H54 (cell line): ENCODE measurements at regions not wholly inside any gene's neighbourhood (a gene's known extent, or its start where the extent isn't known, plus 50 kb on each side); places are given as distances from the start of the nearest gene placed in this dataset.

Source experiments
- DNase-seq: peaks from one replicate; pipeline ENCODE4 v3.0.0; 2011; ENCODE audit warnings: low spot score, mixed read lengths; ENCODE audit not compliant: insufficient read length
- FAIRE-seq: peaks from 3 replicates; lab custom pipeline; 2011; peaks lifted over from hg19 to GRCh38; lab: Jason Lieb, UNC
- POLR2A ChIP-seq: IDR thresholded peaks from 2 replicates; pipeline ENCODE4 v1.6.1; 2011; ENCODE audit warnings: low read depth, mild to moderate bottlenecking, low read length

DNA sequence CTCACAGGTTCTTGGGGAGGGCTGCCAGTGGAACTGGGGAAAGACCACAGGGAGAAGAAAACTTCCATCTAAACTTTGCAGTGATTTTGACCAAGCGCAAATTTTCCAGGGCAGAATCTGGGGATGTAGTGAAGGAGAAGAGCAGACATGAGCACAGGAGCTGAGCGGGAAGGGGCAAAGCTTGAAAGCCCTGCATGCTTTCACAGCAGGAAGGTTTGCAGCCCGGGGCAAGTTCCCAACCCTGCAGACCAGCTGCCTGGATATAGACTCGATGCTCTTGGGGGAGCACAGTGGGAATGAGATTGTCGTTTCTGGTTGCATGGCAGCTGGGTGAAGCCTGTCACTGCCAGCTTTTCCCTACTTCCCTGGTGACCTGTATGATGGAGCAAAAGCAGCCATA lies 276.8 kb upstream of the RORB start:
- FAIRE-seq (no peak), DNase-seq (no peak)

DNA sequence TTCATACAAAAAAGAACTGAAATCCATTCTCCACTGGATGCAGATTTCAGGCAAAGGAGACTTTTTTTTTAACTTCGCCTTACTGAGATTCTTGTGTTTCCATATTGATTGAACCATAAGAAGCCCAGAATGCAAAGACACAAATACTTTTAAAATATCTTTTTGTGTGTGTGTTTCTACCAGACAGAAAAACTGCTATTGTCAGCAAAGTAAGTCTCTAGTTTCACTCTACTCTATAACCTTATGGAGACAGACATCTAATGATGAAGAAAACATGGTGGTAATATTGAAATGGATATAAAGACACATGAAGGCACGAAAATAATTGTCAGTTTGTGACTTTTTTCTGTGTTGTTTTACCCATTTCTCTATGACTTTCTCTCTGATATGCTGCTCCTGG lies 260.3 kb upstream of the RORB start:
- FAIRE-seq (no peak), DNase-seq (no peak)
- no peak for TF ChIP-seq POLR2A

More for the DNA sequence above, 276.8 kb upstream of the RORB start:
- no peak for TF ChIP-seq POLR2A

DNA sequence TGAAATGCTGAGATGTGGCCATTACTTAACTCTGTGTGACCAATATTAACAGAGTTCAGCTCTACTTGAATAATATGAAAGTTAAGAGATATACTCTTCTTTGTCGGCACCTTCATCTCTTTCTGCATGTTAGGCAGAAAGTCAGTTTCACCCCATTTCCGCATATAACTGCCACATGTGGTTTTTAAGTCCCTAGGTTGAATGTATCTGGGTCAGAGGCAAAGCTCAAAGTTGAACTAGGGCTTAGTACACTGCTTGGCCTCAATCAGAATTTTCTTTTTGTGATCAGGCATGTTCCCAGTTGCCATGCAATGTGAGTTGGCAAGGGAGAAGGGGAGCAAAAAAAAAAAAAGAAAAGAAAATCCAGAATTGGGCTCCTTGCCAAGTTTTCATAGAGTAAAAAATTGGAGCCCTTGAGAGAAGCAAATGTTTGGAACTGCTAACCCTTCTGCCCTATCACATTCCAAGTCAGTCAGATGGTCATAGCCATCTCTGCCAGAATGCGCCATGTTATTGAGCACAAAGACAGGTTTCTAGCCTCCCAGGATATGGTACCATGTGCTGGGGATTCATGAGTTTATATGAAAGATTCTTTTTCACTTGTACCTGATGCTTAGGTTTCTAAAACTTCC lies 251.2 kb upstream of the RORB start:
- no peak for FAIRE-seq
- DNase-seq, result no peak
- no peak for TF ChIP-seq POLR2A

DNA sequence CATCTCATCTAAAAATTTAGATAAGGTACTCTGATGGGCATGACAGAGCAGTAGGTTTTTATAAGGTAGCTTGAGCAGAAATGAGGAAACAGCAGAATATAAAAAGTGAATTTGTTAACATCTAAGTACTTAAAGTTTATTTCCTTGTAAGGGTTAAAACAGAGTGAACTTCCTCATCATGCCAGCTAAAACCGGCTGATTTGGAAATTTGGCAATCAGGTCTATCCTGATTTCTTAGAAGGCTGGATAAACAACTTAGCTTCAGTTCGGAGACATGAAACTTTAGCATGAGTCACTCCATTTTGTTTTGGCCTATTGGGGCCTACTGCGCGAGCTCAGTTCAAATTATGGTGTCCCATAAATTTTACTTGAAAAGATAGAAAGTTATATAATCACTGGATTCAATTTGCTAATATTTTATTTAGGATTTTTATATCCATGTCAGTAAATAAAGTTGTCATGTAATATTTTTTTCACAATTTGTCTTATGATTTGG lies 241.6 kb upstream of the RORB start:
- FAIRE-seq (no peak), DNase-seq (no peak)
- TF ChIP-seq POLR2A, result no peak

DNA sequence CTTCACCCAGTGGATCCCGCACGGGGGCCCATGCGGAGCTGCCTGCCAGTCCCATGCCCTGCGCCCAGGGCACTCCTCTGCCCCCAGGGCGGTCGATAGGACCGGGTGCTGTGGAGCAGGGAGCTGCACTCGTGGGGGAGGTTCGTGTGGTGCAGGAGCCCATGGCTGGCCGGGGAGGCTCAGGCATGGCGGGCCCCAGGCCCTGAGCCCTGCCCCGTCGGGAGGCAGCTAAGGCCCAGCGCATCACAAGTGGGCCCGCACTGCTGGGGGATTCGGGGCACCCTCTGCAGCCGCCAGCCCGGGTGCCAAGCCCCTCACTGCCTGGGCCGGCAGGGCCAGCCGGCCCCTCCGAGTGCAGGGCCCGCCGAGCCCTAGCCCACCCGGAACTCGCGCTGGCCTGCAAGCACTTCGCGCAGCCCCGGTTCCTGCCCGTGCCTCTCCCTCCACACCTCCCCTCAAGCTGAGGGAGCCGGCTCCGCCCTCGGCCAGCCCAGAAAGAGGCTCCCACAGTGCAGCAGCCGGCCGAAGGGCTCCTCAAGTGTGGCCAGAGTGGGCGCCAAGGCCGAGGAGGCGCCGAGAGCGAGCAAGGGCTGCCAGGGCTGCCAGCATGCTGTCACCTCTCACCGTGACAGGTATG lies 221.1 kb upstream of the RORB start:
- no peak for DNase-seq
- no peak for FAIRE-seq
- TF ChIP-seq POLR2A, result no peak

DNA sequence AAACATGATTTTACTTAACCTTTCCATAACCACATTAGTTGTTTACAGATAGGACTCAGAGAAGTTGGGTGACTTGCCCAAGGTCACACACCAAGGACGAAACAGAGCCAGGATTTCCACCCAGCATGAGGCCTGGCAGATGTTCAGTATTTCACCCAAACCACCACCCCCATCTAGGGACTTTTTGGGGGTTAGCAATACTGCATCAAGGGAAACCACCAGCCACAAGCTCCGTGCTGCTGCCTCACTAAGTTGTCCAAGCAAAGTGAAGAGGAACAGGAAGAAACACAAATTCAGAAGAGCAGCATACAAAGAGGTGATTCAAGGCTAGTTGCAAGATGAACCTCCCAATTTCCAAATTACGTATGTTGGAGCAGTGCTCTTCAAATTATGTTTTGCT lies 219.6 kb upstream of the RORB start:
- no peak for FAIRE-seq
- TF ChIP-seq POLR2A, result no peak
- no peak for DNase-seq

DNA sequence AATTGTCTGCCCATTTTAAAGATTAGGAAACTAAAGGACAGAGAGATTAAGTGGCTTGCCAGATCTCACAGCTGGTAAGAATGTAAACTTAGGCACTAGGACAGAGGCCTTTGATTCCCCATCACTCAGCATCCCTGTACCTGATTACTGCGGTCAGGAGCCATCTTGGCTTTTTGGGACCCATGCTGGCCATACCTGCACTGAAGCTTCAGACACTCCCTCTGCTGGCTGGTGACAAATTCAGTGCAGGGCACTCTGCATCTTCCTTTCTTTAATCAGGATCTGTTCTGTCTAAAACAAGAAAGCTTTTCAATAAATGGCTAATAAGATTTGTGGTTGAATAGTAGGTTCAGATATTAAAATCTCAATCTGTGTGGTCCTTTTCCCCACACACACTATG lies 215.5 kb upstream of the RORB start:
- FAIRE-seq (no peak), DNase-seq (no peak)
- TF ChIP-seq POLR2A, result no peak

DNA sequence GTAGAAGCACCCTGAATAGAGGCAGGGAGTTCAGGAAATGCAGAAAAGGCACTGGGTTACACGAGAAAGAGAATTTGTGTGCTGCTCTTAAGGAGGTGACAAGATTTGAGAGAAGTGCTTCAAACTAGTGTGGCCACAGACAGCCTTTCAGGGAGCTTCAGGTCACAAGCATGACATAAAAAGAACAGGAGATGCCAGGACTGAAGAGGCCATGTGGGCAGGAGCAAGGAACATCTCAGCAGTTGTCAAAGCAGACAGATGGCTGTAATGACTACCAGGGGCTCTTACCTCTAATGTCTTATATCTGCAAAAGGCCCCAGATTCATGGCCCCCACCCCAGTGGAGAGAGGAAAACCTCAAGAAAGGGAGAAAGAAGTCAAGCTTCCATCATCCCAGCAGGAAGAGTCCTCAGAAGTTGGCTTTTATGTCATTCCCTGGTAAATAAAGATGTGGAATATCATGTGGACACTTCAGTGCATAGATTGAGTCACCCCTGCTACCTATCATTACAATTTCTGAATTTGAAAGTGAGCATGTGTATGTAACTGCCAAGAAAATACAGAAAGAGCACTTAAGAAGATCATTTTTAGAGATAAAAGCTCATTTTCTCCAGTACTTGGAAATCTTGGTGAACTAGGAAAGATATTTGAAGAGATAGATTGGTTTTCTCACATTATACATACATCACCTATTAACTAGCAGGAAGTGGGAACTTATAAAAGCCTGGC lies 214.4 kb upstream of the RORB start:
- FAIRE-seq (no peak), DNase-seq (no peak)
- no peak for TF ChIP-seq POLR2A

DNA sequence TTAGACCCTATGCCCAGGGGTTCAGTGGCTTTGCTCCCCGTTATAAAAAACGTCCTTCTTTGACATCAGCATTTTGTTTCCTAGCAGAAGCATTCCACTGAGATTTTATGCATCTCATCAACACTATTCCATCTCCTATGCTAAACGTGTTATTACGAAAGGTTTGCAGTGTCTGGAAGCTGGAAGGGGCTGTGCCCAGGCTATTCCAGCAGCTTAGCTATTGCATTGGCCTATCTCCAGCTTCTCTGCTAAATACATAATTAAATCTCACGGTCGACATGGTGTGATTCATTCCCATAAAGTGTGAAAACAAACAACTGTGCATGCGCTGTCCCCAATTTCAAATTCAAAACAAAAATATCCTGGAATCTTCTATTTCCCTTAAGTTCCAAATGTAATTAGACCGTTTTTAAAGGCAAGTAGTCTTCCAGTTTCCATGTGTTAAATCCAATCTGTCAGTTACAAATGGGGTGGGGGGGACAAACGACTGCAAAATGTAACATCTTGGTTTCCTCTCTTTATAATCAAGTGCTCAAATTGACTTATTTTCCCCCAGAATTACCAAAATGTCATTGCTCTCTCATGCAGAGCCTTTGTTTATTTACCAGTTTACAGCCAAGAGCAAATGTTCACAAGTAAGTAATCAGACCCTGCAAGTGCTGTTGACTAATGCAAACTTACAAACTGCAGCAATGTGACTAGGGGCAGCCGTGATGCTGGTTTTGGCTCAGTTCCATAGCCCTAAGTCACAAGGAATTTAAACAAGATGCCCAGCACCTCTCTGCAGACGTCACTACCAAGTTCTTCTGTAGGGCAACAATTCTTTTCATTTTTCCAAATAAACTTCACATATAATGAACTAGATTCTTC lies 212.3 kb upstream of the RORB start:
- DNase-seq, result no peak

DNA sequence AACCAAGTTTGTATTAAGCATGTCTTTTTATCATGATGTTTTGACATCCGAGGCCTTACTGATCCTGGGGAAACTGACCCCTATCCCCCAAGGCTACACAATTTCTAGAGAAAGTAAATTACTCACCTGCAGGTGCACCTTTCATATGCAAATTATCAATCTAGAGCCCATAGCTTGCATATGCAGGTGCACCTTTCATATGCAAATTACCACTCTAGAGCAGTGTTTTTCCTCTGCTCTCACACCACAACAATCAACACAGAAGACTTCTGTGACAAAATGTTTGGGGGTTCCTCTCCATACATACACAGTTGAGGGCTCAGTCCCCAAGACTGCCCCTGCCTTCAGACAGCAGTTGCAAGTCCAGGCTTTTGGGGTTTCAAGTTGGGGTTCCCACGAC lies 203.7 kb upstream of the RORB start:
- DNase-seq (no peak), FAIRE-seq (no peak)

More for the DNA sequence above, 212.3 kb upstream of the RORB start:
- TF ChIP-seq POLR2A, result no peak
- FAIRE-seq, result no peak

DNA sequence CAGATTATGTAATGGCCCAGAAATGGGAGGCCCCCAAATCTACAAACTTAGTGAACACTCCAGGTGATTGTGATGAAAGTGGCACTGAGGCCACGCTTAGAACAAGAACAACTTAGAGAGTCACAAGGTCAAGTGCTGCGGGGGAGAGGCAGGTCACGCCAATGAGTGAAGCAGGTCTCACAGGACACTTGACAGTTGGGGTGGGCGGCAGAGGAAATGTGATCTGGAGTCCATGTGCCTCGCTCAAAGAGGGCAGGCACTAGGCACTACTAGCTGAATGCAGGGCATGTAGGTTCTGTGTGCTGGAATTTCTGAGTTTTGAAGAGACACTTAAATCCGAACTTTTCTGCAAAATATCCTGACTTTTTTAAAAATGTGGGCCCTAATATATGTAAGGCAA lies 193.2 kb upstream of the RORB start:
- FAIRE-seq (no peak), DNase-seq (no peak)
- no peak for TF ChIP-seq POLR2A

More for the DNA sequence above, 203.7 kb upstream of the RORB start:
- TF ChIP-seq POLR2A, result no peak

DNA sequence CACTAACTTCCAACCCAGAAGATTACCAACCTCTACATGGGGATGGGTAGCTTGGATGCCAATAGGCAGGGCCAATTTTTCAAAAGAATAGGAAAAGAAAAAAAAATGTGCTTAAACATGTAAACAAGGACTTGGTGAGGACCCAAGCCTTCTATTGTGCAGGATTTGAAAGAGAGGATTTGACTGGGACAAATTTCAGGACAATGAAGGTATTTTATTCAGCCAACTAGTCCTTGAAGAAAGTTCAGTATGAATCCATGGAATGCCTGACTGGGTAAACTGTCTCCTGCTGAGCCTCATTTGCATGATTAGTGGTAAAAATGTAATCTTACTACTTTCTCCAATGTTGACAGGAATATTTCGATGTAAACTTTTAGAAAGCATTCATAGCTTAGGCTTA lies 192.5 kb upstream of the RORB start:
- DNase-seq (no peak), FAIRE-seq (no peak)
- TF ChIP-seq POLR2A, result no peak

DNA sequence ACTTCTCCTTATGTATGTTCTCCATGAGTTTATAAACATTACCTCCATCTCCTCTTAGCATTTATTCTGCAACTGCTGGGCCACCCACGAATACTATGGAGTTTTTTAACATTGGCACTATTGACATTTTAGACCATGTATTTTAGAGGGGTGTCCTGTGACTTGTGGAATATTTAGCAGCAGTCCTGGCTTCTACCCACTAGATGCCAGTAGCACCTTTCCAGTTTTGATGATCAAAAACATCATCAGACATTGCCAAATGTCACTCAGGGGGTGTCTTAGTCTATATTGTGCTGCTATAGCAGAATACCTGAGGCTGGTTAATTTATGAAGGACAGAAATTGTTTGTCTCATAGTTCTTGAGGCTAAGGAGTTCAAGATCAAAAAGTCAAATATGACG lies 187.5 kb upstream of the RORB start:
- no peak for TF ChIP-seq POLR2A
- DNase-seq (no peak), FAIRE-seq (peak; percentile 53)
